Suppressor macrophage treated with lipopolysaccharide for 4 hours (primary cell): ENCODE measurements at regions not wholly inside any gene's neighbourhood (a gene's known extent, or its start where the extent isn't known, plus 50 kb on each side); places are given as distances from the start of the nearest gene placed in this dataset.
A peak's percentile ranks its signal among the peaks of the same experiment; 100 is the strongest.

Source experiments
- DNase-seq: peaks from one replicate; pipeline ENCODE4 v3.0.0-alpha.2; 2020

DNA sequence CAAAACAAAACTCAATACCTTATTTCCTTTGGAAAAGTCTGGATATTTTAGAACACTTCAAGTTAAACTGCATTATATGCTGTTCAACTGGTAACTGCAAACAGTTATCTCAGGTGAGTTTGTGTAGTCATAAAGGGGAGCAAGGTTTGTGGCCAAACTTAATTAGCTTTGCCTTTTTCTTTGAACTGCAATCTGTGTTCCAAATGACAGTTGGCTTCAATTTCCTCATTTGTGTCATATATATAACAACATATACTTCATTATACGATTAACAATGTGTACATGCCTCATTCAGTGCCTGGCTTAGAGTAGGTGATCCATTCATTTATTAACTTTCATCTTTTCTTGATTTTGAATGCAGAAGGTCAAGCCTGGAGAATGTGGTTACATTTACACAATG, 55.8 kb downstream of the KCNE4 start:
- DNase-seq: no peak

DNA sequence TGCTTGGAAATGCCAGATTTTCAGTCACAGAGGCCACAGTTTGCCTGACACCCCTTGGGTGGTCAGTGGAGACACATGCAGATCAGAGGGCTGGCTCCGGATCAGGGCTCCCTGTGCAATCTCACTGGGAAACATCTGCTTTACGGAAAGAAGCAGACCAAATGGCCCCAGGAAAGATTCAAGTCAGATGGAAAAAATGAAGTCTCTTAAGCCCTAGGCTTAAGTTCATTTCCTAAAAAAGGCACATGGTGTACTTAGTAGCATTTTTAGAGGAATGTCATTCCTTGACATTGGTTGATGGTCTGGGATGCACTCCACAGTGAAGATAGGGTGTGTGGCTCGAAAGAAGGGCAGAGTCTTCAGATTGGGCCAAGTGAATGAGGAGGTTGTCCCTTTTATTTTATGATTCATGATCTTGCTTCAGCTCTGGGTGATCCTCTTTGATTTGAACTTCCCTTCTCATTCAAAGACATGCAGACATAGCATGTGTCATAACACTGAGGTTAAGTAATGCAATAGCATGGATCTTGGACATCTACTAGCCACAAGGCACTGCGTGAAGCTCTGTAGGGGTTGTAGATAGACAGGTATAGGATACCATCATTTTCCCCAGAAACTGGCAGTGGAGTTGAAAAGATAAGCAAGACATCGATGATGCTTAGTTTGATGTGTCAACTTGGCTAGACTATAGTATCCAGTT, 56.5 kb downstream of the KCNE4 start:
- peak; percentile 18 for DNase-seq

DNA sequence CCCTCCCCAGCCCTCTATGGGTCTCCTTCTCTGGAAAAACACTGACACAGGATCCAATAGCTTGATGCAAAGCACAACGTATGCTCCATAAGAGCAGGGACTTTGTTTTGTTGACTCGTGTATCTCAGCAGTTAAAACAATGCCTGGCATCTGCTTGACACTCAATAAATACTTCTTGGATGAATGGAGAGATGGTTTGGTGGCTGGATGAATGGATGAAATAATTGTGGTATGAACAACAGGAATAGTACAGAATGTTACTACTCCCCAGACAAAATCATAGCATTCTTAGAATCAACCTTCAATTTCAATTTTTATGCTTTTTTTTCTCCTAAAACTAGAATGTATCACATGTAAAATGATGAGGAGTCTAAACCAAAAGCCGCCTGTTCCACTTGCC, 57.4 kb downstream of the KCNE4 start:
- DNase-seq: no peak

DNA sequence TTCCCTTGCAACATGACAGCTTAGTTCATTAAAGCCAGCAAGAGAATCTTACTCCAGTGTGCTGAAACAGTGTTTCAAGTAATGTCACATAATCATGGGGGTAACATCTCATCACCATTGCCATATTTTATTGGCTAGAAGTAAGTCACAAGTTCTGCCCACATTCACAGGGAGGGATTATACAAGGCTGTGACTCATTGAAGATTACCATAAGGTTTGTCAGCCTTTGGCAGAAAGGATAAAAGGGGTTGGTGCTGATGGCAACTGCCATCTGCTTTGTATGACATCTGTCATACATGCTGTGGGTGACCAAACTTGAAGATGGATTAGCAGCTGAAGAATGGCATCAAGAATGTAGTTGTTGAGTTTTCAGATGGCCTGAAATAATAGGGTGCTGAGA, 61.2 kb downstream of the KCNE4 start:
- peak; percentile 11 for DNase-seq

DNA sequence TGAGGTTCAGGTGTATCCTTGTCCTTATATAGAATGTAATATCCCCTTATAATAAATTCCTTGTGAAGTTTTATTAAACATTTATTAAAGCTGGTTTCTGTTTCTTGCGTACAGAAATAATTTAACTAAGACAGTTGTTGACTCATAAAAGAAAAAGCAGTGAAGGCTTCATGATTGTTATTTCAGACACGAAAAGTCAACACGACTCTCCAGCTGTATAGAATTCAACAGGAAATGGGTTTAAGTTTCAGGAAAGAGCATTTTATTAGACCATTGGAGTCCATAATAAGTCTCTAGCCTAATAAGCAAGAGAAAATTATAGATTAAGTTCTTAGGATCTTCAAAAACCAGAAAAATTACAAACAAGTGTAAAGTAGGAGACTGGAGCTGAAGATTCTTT, 62.2 kb downstream of the KCNE4 start:
- DNase-seq: no peak

DNA sequence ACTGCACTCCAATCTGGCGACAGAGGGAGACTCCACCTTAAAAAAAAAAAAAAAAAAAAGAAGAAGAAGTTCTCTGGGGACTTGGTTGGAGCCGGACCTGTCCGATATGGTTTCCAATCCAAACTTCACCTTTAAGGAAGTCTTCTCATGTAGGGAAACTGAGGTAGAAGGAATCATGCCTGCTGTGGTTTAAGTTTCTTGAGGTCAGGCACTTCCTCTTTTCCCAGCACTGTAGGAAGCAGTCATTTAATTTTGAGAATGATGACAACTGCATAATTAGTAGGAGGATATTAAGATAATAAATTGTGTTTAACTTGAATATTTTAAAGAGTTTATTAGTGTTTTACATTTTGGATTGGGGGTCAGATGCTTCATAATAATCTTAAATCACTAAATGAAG, 62.9 kb downstream of the KCNE4 start:
- no peak for DNase-seq

DNA sequence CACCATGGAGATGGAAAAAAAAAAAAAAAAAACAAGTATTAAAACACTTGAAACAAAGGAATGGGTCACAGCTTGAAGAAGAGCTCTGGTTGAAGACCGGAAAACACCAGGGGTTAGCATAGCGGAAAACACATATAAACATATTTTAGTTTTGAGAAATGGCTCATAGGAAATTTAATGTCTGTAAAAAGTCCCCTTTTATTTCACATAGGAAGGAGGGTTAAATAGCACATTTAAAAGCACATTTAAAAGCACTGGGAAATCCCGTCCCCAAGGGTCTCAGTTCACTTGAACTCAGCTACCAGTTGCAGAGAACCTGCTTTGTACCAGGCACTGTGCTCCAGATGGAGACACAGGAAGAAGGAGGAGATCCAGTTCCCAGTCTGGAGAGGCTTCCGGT, 65.5 kb downstream of the KCNE4 start:
- DNase-seq: no peak

DNA sequence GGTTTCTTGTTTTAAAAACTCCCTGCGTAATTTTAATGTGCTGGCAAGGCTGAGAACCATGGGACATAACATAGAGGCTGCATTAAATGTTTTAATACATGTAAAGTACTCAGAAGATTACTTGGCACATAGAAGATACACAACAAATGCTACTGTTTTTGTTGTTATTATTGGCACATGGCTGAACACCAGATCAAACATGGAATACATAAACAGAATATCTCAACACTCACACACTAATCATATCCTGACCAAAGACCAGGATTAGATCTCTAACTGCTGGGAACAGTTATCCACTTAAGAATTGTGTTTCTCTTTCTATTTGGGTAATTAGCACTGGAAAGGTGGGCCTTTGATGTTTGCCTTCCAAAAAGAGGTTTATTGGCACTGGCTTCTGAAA, 69.3 kb downstream of the KCNE4 start:
- no peak for DNase-seq

DNA sequence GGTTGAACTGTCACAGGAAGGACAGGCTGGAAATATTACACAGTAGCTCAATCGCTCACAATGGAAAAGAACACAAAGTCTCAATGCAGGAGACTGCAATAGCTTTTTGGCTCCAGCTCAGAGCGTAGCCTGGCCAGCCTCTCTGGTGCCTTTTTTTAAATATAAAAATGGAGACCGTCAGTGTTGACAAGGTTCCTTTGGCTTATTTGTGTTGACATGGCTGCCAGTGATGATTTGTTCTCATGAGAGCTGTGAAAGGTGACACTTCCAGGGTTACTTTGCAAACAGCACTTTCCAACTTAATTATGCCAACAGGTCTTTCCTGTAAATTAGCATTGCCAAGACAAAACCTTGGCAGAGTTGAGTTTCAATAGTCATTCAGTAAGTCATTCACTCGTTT, 70.8 kb downstream of the KCNE4 start:
- no peak for DNase-seq

DNA sequence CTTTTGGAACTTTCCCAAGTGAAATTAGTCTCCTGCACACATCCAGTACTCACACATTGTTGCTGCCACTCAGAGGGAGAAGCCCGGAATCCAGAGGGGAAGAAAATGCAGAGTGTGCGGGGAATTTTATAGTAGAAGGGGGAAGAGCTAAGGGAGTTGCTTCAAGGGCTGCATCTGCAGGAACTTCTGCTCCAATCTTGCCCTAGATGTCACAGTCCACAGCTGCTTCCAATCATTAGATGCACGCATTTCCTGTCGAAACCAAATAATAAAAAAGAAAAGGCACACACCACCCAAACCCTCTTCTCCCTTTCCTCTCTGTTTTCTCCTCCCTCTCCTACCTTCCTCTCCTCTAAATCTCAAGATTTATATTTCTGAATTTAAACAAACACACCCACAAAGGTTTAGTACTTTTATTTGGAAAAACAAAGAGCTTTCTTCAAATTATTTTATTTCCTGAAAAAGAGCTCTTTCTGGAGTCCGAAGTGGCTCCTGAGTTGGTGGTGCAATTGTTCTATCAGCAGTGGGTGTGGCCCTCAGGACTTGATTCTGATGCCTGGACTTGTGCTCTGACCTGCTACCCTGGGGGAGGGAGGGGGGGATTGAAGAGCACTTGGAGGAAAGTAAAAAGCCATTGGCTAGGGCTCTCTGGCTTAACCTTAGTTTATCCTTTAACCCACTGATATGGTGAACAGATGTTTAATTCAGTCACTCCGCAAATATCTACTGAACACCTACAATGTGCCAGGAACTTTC, 72.0 kb downstream of the KCNE4 start:
- DNase-seq: no peak

DNA sequence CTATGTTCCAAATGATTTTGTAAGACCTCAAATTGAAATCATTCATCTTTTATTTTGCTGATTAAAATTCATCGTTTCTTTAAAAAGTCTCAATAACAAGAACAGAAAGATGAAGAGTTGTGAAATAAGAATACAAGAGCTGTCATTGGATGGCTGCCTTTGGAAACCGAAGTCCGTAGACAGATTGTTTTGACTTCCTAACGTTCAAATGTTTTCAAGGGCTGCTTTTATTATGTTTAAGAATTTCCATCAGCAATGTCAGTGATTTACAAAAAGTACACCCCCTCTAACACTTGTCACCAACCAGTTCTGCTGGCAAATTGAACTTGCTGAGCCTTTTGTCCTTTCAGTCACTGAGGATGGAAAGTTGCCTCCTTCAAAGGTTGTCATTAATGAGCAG, 89.6 kb downstream of the KCNE4 start:
- no peak for DNase-seq

DNA sequence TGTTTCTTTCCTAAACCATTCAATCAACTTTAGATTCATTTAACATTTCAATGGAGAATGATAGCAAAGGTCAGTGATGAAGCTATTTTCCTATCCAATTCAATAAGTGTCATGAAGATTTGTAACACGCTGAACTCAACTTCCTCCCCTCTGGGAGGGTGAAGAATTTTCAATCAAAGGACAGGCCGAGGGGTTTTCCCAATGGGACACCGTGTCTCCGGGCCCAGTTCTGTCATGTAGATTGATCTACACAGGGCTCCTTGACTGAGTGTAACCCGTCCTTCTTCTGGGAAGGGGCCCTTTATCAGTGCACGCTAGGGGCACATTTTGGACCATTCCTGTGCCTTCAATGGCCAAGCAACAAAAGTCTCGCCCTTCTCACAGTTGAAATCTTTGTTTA, 90.1 kb downstream of the KCNE4 start:
- DNase-seq: no peak

DNA sequence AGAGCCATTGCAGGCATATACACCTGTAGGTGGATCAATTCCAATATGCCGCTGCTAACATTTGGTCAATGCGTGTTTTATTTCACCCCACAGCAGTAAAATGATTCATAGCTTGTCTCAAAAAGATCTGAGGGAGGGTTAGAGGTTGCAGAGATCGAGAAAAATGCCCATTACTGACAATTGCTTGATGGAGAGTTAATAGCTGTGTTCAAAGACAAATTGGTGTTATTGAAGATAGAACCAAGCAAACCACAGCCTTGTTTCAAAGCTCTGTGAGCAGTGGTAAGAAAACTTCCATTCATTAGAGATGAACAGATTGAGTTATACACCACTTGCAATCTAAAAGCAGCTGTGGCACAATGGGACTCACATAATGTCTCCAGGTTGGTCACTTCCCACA, 95.4 kb downstream of the KCNE4 start:
- DNase-seq: no peak

DNA sequence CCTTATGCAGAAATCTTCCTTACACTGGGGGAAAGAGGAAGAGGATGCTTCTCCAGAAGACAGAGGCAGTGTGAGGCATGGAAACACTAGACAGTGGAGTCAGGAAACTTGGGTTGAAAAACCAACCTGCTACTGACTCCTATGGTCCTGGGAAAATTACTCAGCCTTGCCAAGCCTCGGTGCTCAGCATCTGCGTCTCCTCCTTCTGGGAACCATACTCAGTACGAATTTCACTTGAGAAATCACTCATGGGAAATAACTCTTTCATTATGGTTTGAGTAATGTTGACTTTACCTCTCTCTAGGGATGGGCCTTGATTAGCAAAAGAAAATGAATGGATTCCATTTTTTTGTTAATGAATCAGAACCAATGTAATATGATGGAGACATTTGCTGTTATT, 96.5 kb downstream of the KCNE4 start:
- DNase-seq: no peak

DNA sequence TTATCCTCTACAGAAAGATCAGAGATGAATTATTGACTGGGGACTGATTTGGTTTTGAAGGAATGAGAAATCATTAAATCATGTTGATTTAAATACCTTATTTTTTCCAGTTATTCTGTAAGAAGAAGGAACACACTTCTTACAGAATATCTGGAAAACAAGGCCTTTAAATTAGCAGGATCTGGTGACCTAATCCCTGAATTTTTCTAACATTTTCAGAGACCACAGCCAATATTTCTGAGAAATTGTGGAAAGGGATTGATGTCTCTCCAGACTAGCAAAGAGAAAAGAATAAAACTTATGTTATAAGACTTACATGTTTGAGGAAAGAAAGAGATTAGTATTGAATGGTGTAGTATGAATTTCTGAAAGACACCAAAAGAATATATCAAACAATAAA, 104.0 kb downstream of the KCNE4 start:
- no peak for DNase-seq

DNA sequence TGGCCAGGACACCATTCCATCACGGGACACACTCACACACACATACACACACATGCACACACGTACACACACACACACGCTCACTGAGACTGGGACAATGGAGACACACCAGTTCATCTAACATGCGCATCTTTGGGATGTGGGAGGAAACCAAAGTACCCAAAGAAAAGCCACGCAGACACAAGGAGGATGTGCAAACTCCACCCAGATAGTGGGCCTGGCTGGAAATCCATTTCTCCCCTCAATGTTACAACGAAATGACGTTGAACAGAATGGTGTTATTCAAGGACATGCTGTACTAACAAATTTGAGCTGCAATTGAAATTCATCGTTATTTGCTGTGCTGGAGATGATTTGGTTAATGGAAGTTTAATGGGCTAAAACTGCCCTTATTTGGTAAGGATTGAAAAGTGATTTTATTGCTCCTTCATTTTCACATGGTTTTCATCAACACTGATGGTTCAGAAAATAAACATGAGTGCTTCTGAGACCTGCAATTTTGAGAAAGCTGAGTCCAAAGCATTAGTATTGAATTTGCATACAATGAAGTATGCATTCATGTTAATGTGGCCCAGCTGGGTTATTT, 110.0 kb downstream of the KCNE4 start:
- DNase-seq: no peak

DNA sequence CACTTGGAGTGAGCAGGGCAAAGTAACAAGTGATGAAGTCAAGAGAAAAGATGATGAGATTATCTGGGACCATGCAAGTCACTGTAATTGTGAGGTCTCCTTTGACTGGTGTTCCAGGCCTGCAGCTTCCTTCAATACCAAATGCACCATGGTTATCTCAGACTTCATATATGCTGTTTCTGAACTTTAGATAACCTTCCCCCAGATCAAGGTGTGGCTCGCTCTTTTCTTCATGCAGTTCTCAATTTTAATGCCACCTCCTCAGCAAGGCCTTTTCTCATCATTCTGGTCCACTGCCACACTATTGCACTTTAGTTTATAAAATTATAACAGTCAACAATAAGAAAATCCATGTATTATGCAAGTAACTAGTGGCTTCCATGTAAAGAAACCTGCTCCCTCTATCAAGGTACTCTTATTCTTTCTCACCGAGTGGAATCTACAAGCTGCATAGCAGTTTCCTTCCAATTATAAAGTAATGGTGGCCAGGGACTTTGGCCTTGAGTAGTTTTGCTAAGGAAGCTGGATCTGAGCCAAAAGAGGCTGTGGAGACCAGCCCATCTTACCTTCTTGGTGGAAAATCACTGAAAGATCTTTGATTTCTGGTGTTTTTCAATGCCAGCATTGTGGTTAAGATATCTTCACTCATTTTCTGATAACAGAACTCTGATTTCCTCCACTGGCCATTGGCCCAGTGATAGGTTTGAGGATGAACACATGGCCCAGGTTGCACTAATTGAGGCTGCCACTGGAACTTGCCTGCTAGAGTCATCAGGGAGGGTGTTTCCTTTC, 113.6 kb downstream of the KCNE4 start:
- no peak for DNase-seq

DNA sequence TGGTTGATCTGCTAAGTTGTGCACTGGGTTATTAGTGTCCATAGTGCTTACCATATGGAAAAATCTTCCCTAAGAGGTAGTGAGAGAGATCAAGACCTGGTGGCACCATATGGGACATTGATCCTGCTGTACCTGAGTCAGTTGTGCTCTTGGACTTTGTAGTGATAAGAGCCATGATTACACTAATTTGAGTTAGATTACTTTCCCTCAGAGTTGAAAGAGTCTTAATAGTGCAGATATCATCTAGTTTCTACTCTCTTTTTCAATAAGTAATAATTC, 114.2 kb downstream of the KCNE4 start:
- DNase-seq: no peak

DNA sequence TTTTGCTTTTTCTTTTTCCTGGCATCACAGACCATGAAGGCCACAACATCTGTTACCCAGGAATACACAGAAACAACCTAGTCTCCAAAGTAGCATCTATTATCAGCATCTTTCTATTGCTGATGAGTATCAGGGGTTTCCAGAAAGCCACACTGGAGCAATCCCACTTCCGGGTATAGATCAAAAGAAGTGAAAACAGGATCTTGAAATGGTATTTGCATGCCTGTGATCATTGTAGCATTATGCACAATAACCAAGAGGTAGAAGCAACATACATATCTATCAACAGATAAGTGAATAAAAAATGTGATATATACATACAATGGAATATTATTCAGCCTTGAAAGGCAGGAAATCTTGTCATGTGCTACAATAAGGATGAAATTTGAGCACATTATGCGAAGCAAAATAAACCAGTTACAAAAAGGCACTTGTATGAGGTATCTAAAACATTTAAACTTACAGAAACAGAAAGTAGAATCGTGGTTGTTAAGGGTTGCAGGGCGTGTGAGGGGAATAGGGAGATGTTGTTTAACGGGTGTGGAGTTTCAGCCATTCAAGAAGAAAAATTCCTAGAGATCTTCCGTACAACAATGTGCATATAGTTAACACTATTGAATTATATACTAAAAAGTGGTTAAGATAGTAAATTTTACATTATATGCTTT, 115.1 kb downstream of the KCNE4 start:
- no peak for DNase-seq

DNA sequence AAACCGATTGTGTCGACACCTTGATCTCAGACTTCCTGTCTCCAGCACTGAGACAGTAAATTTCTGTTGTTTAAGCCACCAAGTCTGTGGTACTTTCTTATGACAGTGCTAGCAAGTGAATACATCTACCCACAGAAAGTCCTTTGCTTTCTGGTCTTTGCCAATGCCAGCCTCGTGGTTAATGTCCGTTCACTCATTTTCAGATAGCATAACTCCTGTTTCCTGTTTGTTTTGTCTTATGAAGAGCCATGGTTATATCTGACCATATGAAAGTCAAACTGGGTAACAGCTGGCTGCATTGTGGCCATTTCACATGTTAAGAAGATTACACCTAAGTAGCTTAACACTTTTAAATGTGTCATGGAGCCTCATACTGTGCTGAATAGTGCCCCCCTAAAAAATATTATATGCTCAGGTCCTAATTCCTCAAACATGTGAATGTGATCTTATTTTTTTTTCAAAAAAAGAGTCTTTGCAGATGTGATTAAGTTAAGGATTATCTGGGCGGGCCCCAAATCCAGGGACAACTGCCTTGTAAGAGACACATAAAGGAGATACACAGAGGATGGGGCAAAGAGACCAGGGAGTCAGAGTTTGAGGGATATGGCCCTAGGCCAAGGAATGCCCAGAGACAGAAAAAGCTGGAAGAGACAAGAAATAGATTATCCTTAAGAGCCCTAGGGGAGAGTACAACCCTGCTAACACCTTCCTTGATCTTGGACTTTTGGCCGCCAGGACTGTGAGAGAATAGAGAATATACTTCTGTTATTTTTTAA, 118.0 kb downstream of the KCNE4 start:
- no peak for DNase-seq

DNA sequence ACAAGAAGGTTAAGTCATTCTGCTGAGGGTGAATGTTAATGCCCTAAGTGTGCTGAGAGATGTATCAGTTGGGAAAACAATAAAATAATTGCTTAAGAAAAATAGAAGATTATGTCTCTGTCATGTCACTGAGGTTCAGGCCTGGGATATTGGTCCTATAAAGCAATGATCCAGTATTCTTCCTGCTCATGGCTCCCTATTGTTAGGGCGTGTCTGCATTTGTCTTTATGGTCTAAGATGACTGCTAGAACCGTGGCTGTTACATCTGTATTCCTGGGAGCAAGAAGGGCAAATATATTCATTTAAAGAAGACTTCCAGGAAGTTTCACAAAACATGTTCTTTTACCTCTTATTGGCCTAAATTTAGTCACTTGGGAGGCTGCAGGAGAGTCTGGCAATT, 125.0 kb downstream of the KCNE4 start:
- DNase-seq: no peak

DNA sequence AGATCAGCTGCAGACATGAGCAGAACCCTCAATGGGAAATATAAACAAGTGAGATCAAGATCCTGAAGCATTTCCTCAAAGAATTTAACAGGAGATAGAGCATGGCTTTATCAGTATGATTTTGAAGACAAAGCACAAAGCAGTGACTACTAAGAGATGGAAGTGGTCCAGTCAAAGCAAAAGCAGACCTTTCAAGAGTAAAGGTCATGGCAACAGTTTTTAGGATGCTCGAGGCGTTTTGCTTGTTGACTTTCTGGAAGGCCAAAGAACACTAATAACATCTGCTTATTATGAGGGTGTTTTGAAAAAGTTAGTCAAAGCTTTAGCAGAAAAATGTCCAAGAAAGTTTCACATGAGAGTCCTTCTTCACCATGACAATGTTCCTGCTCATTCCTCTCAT, 128.5 kb downstream of the KCNE4 start:
- DNase-seq: no peak

DNA sequence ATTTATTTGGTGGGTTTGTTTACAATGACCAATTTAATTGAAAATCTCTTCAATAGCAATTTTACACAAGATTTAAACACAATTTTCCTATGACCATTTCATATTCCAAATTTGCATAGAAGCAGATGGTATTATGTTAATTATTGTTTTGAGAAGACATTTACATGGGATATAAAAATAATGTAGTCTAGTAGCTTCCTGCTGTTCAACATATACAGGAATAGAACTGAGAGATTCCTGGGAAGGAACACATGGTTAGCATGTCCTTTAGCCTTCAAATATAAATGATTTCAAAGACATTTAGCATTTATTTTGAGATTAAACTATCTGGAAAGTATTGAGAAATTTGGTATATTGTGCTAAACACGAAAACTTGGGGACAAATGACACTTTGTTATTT, 129.6 kb downstream of the KCNE4 start:
- DNase-seq: no peak
